ENCODE measurements at regions not wholly inside any gene's neighbourhood (a gene's known extent, or its start where the extent isn't known, plus 50 kb on each side); places are given as distances from the start of the nearest gene placed in this dataset.

- H3K4me3 ChIP-seq (ENCODE audit: low read depth, low read length), result no peak overlapping the region
- no peak for TF ChIP-seq CTCF (IDR thresholded peaks at IDR 0.05; ENCODE audit: low read depth, low read length)
Measured at GRCh38 chr5:28165096-28165495, 1126.7 kb upstream of the CDH9 start.

- TF ChIP-seq CTCF (IDR thresholded peaks at IDR 0.05; ENCODE audit: low read depth, low read length), result no peak
- H3K4me3 ChIP-seq (ENCODE audit: low read depth, low read length), result no peak overlapping the region
Measured at GRCh38 chr5:28164568-28164967, 1126.2 kb upstream of the CDH9 start.

GRCh38 chr5:28156981-28157380 is 1118.6 kb upstream of the CDH9 start:
- H3K4me3 ChIP-seq (ENCODE audit: low read depth, low read length), result no peak overlapping the region
- no peak for TF ChIP-seq CTCF (IDR thresholded peaks at IDR 0.05; ENCODE audit: low read depth, low read length)

GRCh38 chr5:28143519-28143918 is 1105.1 kb upstream of the CDH9 start:
- TF ChIP-seq CTCF (IDR thresholded peaks at IDR 0.05; ENCODE audit: low read depth, low read length), result no peak

GRCh38 chr5:28132151-28132550 is 1093.8 kb upstream of the CDH9 start:
- no peak overlapping the region for H3K4me3 ChIP-seq (ENCODE audit: low read depth, low read length)
- no peak for TF ChIP-seq CTCF (IDR thresholded peaks at IDR 0.05; ENCODE audit: low read depth, low read length)

More at GRCh38 chr5:28143519-28143918, 1105.1 kb upstream of the CDH9 start:
- no peak overlapping the region for H3K4me3 ChIP-seq (ENCODE audit: low read depth, low read length)

GRCh38 chr5:28117691-28118090 is 1079.3 kb upstream of the CDH9 start:
- H3K4me3 ChIP-seq (ENCODE audit: low read depth, low read length), result no peak overlapping the region

GRCh38 chr5:28117273-28117672 is 1078.9 kb upstream of the CDH9 start:
- TF ChIP-seq CTCF (IDR thresholded peaks at IDR 0.05; ENCODE audit: low read depth, low read length), result no peak

More at GRCh38 chr5:28117691-28118090, 1079.3 kb upstream of the CDH9 start:
- TF ChIP-seq CTCF (IDR thresholded peaks at IDR 0.05; ENCODE audit: low read depth, low read length), result no peak

More at GRCh38 chr5:28117273-28117672, 1078.9 kb upstream of the CDH9 start:
- no peak overlapping the region for H3K4me3 ChIP-seq (ENCODE audit: low read depth, low read length)

Measured in WI38 (cell line).